Ishikawa (cell line): ENCODE measurements at regions not wholly inside any gene's neighbourhood (a gene's known extent, or its start where the extent isn't known, plus 50 kb on each side); places are given as distances from the start of the nearest gene placed in this dataset.

Source experiments
- CEBPB ChIP-seq: IDR thresholded peaks from 2 replicates; pipeline ENCODE4 v1.6.1; 2012
- CREB1 ChIP-seq: IDR thresholded peaks from 2 replicates; pipeline ENCODE4 v1.6.1; 2012; ENCODE audit warnings: low read depth
- EGR1 ChIP-seq: IDR thresholded peaks from 2 replicates; pipeline ENCODE4 v1.6.1; 2012
- EP300 ChIP-seq: IDR thresholded peaks from 2 replicates; pipeline ENCODE4 v1.6.1; 2012; ENCODE audit warnings: borderline replicate concordance
- FOXM1 ChIP-seq: IDR thresholded peaks from 2 replicates; pipeline ENCODE4 v1.6.1; 2012; ENCODE audit warnings: low read depth, borderline replicate concordance
- RAD21 ChIP-seq: IDR thresholded peaks from 2 replicates; pipeline ENCODE4 v1.6.1; 2012; ENCODE audit warnings: low read depth
- TAF1 ChIP-seq: IDR thresholded peaks from 2 replicates; pipeline ENCODE4 v1.6.1; 2012; ENCODE audit warnings: low read depth, mild to moderate bottlenecking
- TEAD4 ChIP-seq: IDR thresholded peaks from 2 replicates; pipeline ENCODE4 v1.6.1; 2012
- YY1 ChIP-seq: IDR thresholded peaks from 2 replicates; pipeline ENCODE4 v1.6.1; 2012; ENCODE audit warnings: low read depth
- ZBTB7A ChIP-seq: IDR thresholded peaks from 2 replicates; pipeline ENCODE4 v1.6.1; 2012; ENCODE audit warnings: low read depth
- TF ChIP-seq, protein P1 (sequence below): IDR thresholded peaks from 2 replicates; pipeline ENCODE4 v1.6.1; 2012
- TF ChIP-seq, protein P2 (sequence below): IDR thresholded peaks from 2 replicates; pipeline ENCODE4 v1.6.1; 2012

DNA sequence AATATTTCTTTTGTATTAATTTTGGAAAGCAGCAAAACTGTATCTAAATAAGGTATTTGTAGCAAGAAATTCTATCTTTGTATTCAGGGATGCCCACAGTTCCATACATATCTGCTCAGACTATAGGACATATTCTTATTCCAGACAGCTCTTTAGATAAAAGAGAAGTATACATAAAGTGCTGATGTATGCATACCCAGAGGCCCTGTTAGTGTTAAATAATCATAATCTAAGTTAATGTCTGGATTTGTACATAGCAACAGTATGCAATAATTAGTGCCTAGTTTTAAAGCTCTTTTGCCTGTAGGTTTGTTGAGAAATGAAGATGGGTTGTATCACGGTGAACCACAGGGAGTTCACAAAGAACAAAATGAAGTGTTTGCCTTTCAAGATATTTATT lies 428.0 kb upstream of the RGPD4 start:
- TF ChIP-seq EP300 (no peak), CEBPB (no peak), FOXM1 (no peak), TAF1 (no peak), ZBTB7A (no peak), YY1 (no peak), RAD21 (no peak), TEAD4 (no peak), EGR1 (no peak), CREB1 (no peak)
- TF ChIP-seq, protein P1, sequence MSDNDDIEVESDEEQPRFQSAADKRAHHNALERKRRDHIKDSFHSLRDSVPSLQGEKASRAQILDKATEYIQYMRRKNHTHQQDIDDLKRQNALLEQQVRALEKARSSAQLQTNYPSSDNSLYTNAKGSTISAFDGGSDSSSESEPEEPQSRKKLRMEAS, result no peak
- TF ChIP-seq, protein P2, sequence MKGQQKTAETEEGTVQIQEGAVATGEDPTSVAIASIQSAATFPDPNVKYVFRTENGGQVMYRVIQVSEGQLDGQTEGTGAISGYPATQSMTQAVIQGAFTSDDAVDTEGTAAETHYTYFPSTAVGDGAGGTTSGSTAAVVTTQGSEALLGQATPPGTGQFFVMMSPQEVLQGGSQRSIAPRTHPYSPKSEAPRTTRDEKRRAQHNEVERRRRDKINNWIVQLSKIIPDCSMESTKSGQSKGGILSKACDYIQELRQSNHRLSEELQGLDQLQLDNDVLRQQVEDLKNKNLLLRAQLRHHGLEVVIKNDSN, result no peak
